ENCODE measurements at regions not wholly inside any gene's neighbourhood (a gene's known extent, or its start where the extent isn't known, plus 50 kb on each side); places are given as distances from the start of the nearest gene placed in this dataset.

GRCh38 chr5:168013546-168013945 is 277.9 kb upstream of the WWC1 start:
- H3K36me3 ChIP-seq (ENCODE audit: control insufficient read depth in 2 of 2, insufficient read depth in 2 of 2, low read length in 1 of 2), result no peaks in the 10 kb centered on the region
- H3K4me3 ChIP-seq (ENCODE audit: low read depth in 1 of 2, low read length in 2 of 2), result no peak overlapping the region
- H3K4me1 ChIP-seq (ENCODE audit: control insufficient read depth in 2 of 2, insufficient read depth in 2 of 2, low read length in 1 of 2), result no peaks in the 10 kb centered on the region
- WGBS, 2 donors, result 88 to 92% methylated on average over 4 of the region's 4 CpGs
- no peaks in the 10 kb centered on the region for H3K27me3 ChIP-seq (ENCODE audit: control insufficient read depth in 1 of 2, insufficient read depth in 2 of 2, low read length in 2 of 2)
- H3K27ac ChIP-seq (ENCODE audit: low read depth in 2 of 2, low read length in 1 of 2), result no peak overlapping the region
- H3K9me3 ChIP-seq (ENCODE audit: control insufficient read depth in 2 of 2, insufficient read depth in 1 of 2, low read depth in 1 of 2, low read length in 1 of 2), result no peaks in the 10 kb centered on the region

GRCh38 chr5:168014433-168015123 is 276.9 kb upstream of the WWC1 start:
- Histone ChIP-seq H3K4me3 (ENCODE audit: low read depth in 1 of 2, low read length in 2 of 2) (no peak overlapping the region), H3K27me3 (ENCODE audit: control insufficient read depth in 1 of 2, insufficient read depth in 2 of 2, low read length in 2 of 2) (no peaks in the 10 kb centered on the region), H3K36me3 (ENCODE audit: control insufficient read depth in 2 of 2, insufficient read depth in 2 of 2, low read length in 1 of 2) (no peaks in the 10 kb centered on the region), H3K9me3 (ENCODE audit: control insufficient read depth in 2 of 2, insufficient read depth in 1 of 2, low read depth in 1 of 2, low read length in 1 of 2) (no peaks in the 10 kb centered on the region), H3K27ac (ENCODE audit: low read depth in 2 of 2, low read length in 1 of 2) (no peak overlapping the region), H3K4me1 (ENCODE audit: control insufficient read depth in 2 of 2, insufficient read depth in 2 of 2, low read length in 1 of 2) (no peaks in the 10 kb centered on the region)
- WGBS, 2 donors, result 84 to 91% methylated on average over 5 of the region's 5 CpGs

GRCh38 chr5:168015506-168015905 is 275.9 kb upstream of the WWC1 start:
- H3K9me3 ChIP-seq (ENCODE audit: control insufficient read depth in 2 of 2, insufficient read depth in 1 of 2, low read depth in 1 of 2, low read length in 1 of 2), result no peaks in the 10 kb centered on the region
- WGBS, 2 donors, result 75 to 84% methylated on average over 7 of the region's 7 CpGs
- H3K36me3 ChIP-seq (ENCODE audit: control insufficient read depth in 2 of 2, insufficient read depth in 2 of 2, low read length in 1 of 2), result no peaks in the 10 kb centered on the region
- H3K27ac ChIP-seq (ENCODE audit: low read depth in 2 of 2, low read length in 1 of 2), result no peak overlapping the region
- no peak overlapping the region for H3K4me3 ChIP-seq (ENCODE audit: low read depth in 1 of 2, low read length in 2 of 2)
- H3K4me1 ChIP-seq (ENCODE audit: control insufficient read depth in 2 of 2, insufficient read depth in 2 of 2, low read length in 1 of 2), result no peaks in the 10 kb centered on the region
- H3K27me3 ChIP-seq (ENCODE audit: control insufficient read depth in 1 of 2, insufficient read depth in 2 of 2, low read length in 2 of 2), result no peaks in the 10 kb centered on the region

GRCh38 chr5:168017313-168017712 is 274.1 kb upstream of the WWC1 start:
- H3K27me3 ChIP-seq (ENCODE audit: control insufficient read depth in 1 of 2, insufficient read depth in 2 of 2, low read length in 2 of 2), result no peaks in the 10 kb centered on the region
- no peaks in the 10 kb centered on the region for H3K9me3 ChIP-seq (ENCODE audit: control insufficient read depth in 2 of 2, insufficient read depth in 1 of 2, low read depth in 1 of 2, low read length in 1 of 2)
- no peaks in the 10 kb centered on the region for H3K4me1 ChIP-seq (ENCODE audit: control insufficient read depth in 2 of 2, insufficient read depth in 2 of 2, low read length in 1 of 2)
- 58 to 70% methylated on average over 3 of the region's 3 CpGs for WGBS, 2 donors
- H3K4me3 ChIP-seq (ENCODE audit: low read depth in 1 of 2, low read length in 2 of 2), result no peak overlapping the region
- no peaks in the 10 kb centered on the region for H3K36me3 ChIP-seq (ENCODE audit: control insufficient read depth in 2 of 2, insufficient read depth in 2 of 2, low read length in 1 of 2)
- H3K27ac ChIP-seq (ENCODE audit: low read depth in 2 of 2, low read length in 1 of 2), result no peak overlapping the region

GRCh38 chr5:168019143-168019542 is 272.3 kb upstream of the WWC1 start:
- H3K36me3 ChIP-seq (ENCODE audit: control insufficient read depth in 2 of 2, insufficient read depth in 2 of 2, low read length in 1 of 2), result no peaks in the 10 kb centered on the region
- H3K4me3 ChIP-seq (ENCODE audit: low read depth in 1 of 2, low read length in 2 of 2), result no peak overlapping the region
- H3K27ac ChIP-seq (ENCODE audit: low read depth in 2 of 2, low read length in 1 of 2), result no peak overlapping the region
- 86 to 88% methylated on average over 3 of the region's 3 CpGs for WGBS, 2 donors
- no peaks in the 10 kb centered on the region for H3K9me3 ChIP-seq (ENCODE audit: control insufficient read depth in 2 of 2, insufficient read depth in 1 of 2, low read depth in 1 of 2, low read length in 1 of 2)
- no peaks in the 10 kb centered on the region for H3K27me3 ChIP-seq (ENCODE audit: control insufficient read depth in 1 of 2, insufficient read depth in 2 of 2, low read length in 2 of 2)
- H3K4me1 ChIP-seq (ENCODE audit: control insufficient read depth in 2 of 2, insufficient read depth in 2 of 2, low read length in 1 of 2), result no peaks in the 10 kb centered on the region

GRCh38 chr5:168020542-168021294 is 270.7 kb upstream of the WWC1 start:
- WGBS, 2 donors, result 25 to 39% methylated on average over 11 of the region's 11 CpGs
- no peaks in the 10 kb centered on the region for H3K4me1 ChIP-seq (ENCODE audit: control insufficient read depth in 2 of 2, insufficient read depth in 2 of 2, low read length in 1 of 2)
- no peak overlapping the region for H3K4me3 ChIP-seq (ENCODE audit: low read depth in 1 of 2, low read length in 2 of 2)
- H3K36me3 ChIP-seq (ENCODE audit: control insufficient read depth in 2 of 2, insufficient read depth in 2 of 2, low read length in 1 of 2), result no peaks in the 10 kb centered on the region
- H3K9me3 ChIP-seq (ENCODE audit: control insufficient read depth in 2 of 2, insufficient read depth in 1 of 2, low read depth in 1 of 2, low read length in 1 of 2), result no peaks in the 10 kb centered on the region
- no peaks in the 10 kb centered on the region for H3K27me3 ChIP-seq (ENCODE audit: control insufficient read depth in 1 of 2, insufficient read depth in 2 of 2, low read length in 2 of 2)
- no peak overlapping the region for H3K27ac ChIP-seq (ENCODE audit: low read depth in 2 of 2, low read length in 1 of 2)

GRCh38 chr5:168022446-168023169 is 268.8 kb upstream of the WWC1 start:
- WGBS, 2 donors, result 49 to 65% methylated on average over 16 of the region's 16 CpGs
- Histone ChIP-seq H3K9me3 (ENCODE audit: control insufficient read depth in 2 of 2, insufficient read depth in 1 of 2, low read depth in 1 of 2, low read length in 1 of 2) (no peaks in the 10 kb centered on the region), H3K27me3 (ENCODE audit: control insufficient read depth in 1 of 2, insufficient read depth in 2 of 2, low read length in 2 of 2) (no peaks in the 10 kb centered on the region), H3K4me1 (ENCODE audit: control insufficient read depth in 2 of 2, insufficient read depth in 2 of 2, low read length in 1 of 2) (no peaks in the 10 kb centered on the region), H3K36me3 (ENCODE audit: control insufficient read depth in 2 of 2, insufficient read depth in 2 of 2, low read length in 1 of 2) (no peaks in the 10 kb centered on the region), H3K27ac (ENCODE audit: low read depth in 2 of 2, low read length in 1 of 2) (no peak overlapping the region), H3K4me3 (ENCODE audit: low read depth in 1 of 2, low read length in 2 of 2) (no peak overlapping the region)

- Histone ChIP-seq H3K27ac (ENCODE audit: low read depth in 2 of 2, low read length in 1 of 2) (no peak overlapping the region), H3K4me1 (ENCODE audit: control insufficient read depth in 2 of 2, insufficient read depth in 2 of 2, low read length in 1 of 2) (no peaks in the 10 kb centered on the region), H3K27me3 (ENCODE audit: control insufficient read depth in 1 of 2, insufficient read depth in 2 of 2, low read length in 2 of 2) (no peaks in the 10 kb centered on the region), H3K4me3 (ENCODE audit: low read depth in 1 of 2, low read length in 2 of 2) (no peak overlapping the region), H3K9me3 (ENCODE audit: control insufficient read depth in 2 of 2, insufficient read depth in 1 of 2, low read depth in 1 of 2, low read length in 1 of 2) (no peaks in the 10 kb centered on the region), H3K36me3 (ENCODE audit: control insufficient read depth in 2 of 2, insufficient read depth in 2 of 2, low read length in 1 of 2) (no peaks in the 10 kb centered on the region)
- 27 to 41% methylated on average over 15 of the region's 15 CpGs for WGBS, 2 donors
Measured at GRCh38 chr5:168023191-168023590, 268.3 kb upstream of the WWC1 start.

- Histone ChIP-seq H3K27me3 (ENCODE audit: control insufficient read depth in 1 of 2, insufficient read depth in 2 of 2, low read length in 2 of 2) (no peaks in the 10 kb centered on the region), H3K4me3 (ENCODE audit: low read depth in 1 of 2, low read length in 2 of 2) (no peak overlapping the region), H3K27ac (ENCODE audit: low read depth in 2 of 2, low read length in 1 of 2) (no peak overlapping the region), H3K36me3 (ENCODE audit: control insufficient read depth in 2 of 2, insufficient read depth in 2 of 2, low read length in 1 of 2) (no peaks in the 10 kb centered on the region), H3K9me3 (ENCODE audit: control insufficient read depth in 2 of 2, insufficient read depth in 1 of 2, low read depth in 1 of 2, low read length in 1 of 2) (no peaks in the 10 kb centered on the region), H3K4me1 (ENCODE audit: control insufficient read depth in 2 of 2, insufficient read depth in 2 of 2, low read length in 1 of 2) (no peaks in the 10 kb centered on the region)
- WGBS, 2 donors, result 91 to 93% methylated on average over 7 of the region's 7 CpGs
Measured at GRCh38 chr5:168024306-168024705, 267.1 kb upstream of the WWC1 start.
